Right atrium auricular region (tissue), 2 donors: ENCODE measurements at regions not wholly inside any gene's neighbourhood (a gene's known extent, or its start where the extent isn't known, plus 50 kb on each side); places are given as distances from the start of the nearest gene placed in this dataset.

ENCODE experiments used
- DNase-seq: peaks from one replicate; pipeline ENCODE4 v3.0.0-alpha.2; 2019; ENCODE audit warnings: low spot score
- H3K27ac ChIP-seq, 2 donors: fragments of 200-600 bp; sonication (generic); 1 replicate in 1 of 2; 2 replicates in 1 of 2; pipeline ENCODE4 v1.5.1; 2016 to 2019
- H3K27me3 ChIP-seq, 2 donors: fragments of 200-600 bp; sonication (generic); one replicate each; pipeline versions ENCODE4 v1.5.1 to v1.6.0; 2017 to 2019
- H3K36me3 ChIP-seq: fragments of 200-600 bp; sonication (generic); one replicate; pipeline ENCODE4 v1.5.1; 2016
- H3K4me1 ChIP-seq, 2 donors: fragments of 200-600 bp; sonication (generic); one replicate each; pipeline versions ENCODE4 v1.5.1 to v1.6.0; 2017 to 2019
- H3K4me3 ChIP-seq, 2 donors: fragments of 200-600 bp; sonication (generic); 1 replicate in 1 of 2; 2 replicates in 1 of 2; pipeline ENCODE4 v1.5.1; 2017 to 2019; ENCODE audit warnings: mild to moderate bottlenecking in 1 of 2, moderate library complexity in 1 of 2
- H3K9me3 ChIP-seq, 2 donors: fragments of 200-600 bp; sonication (generic); one replicate each; pipeline ENCODE4 v1.5.1; 2019
- TF ChIP-seq, protein P1 (sequence below), 2 donors: fragments of 200-600 bp; sonication (generic); IDR thresholded peaks; one replicate each; pipeline ENCODE4 v1.5.1; 2019; ENCODE audit warnings: antibody characterized with exemption in 2 of 2

DNA sequence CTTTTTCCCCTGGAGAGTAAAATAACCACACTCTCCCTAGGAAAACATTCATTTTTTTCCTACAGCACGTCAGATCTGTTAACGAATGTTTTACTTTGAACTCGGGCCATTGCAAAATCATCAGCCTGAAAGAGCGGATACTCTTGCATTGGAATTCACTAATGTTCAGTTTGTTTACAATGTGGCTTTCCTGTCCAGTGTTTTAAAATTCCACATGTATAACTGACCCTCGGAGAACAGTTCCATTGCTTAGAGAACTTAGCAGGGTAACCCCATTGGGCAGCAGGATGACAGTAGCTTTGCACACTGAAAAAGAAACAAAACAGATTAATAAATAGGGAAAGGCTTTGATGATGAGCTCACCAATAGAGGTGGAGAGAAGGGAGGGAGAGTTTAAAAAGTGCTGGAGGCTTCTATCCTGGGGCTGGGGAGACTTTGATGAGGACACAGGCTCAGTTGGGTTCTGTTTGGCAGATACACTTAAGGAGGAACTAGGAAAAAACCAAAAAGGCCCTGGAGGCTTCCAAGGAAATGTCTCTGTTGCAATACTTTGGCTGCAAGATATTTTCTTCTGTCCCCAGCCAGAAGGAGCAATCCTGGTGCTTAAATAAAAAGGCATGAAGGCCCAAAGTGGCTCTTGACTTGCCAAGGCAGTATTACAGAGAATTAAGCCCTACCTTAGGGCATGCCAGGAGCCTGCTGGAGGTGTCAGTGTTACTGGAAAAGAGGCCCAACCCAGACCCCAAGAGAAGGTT, 143.1 kb downstream of the ARSF start:
- TF ChIP-seq, protein P1, sequence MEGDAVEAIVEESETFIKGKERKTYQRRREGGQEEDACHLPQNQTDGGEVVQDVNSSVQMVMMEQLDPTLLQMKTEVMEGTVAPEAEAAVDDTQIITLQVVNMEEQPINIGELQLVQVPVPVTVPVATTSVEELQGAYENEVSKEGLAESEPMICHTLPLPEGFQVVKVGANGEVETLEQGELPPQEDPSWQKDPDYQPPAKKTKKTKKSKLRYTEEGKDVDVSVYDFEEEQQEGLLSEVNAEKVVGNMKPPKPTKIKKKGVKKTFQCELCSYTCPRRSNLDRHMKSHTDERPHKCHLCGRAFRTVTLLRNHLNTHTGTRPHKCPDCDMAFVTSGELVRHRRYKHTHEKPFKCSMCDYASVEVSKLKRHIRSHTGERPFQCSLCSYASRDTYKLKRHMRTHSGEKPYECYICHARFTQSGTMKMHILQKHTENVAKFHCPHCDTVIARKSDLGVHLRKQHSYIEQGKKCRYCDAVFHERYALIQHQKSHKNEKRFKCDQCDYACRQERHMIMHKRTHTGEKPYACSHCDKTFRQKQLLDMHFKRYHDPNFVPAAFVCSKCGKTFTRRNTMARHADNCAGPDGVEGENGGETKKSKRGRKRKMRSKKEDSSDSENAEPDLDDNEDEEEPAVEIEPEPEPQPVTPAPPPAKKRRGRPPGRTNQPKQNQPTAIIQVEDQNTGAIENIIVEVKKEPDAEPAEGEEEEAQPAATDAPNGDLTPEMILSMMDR (IDR thresholded peaks at IDR 0.05), result no peak
- Histone ChIP-seq H3K9me3 (no peaks in the 10 kb centered on the region), H3K27ac (peak overlapping the region in 1 of 2 donors; percentile 29), H3K27me3 (no peaks in the 10 kb centered on the region), H3K4me1 (no peaks in the 10 kb centered on the region), H3K36me3 (no peaks in the 10 kb centered on the region), H3K4me3 (no peak overlapping the region)
- no peak for DNase-seq

DNA sequence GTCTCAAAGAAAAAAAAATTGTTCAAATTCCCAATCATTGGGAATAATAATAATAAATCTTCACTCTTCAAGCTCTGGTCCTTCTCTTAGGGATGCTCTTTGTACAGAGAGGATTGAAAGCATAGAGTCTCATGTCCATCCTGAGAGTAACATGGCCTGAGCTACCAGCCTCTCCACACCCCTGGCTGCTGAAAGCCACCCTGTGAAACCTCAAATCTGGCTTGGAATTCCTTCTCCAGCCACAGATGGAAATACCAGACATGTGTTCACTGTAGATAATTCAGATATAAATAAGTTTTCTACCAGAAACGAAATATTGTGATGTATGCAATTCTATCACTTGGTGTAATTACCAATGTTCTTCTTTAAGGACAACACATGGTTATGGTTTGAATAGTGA, 140.6 kb downstream of the ARSF start:
- Histone ChIP-seq H3K4me3 (no peak overlapping the region), H3K36me3 (no peaks in the 10 kb centered on the region), H3K27me3 (no peaks in the 10 kb centered on the region), H3K9me3 (no peaks in the 10 kb centered on the region), H3K27ac (no peak overlapping the region), H3K4me1 (no peaks in the 10 kb centered on the region)
- TF ChIP-seq, protein P1 (IDR thresholded peaks at IDR 0.05), result no peak
- DNase-seq, result no peak

DNA sequence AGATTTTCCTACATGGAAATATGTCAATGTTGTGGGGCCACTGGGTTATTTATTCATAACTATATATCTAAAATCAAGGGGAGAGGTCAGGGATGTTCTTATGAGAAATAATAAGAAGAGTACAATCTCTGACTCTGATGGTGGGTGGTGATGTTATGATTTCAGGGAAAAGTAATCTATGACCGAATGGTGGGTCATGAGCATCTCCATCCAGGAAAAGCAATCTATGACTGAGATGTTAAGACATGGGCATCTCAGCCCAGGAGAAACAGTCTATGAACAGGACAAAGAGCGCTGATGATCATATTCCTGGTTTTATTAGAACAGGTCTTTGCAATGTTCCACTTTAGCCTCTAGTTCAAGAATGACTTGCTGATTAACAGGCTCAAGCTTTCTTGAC, 137.1 kb downstream of the ARSF start:
- TF ChIP-seq, protein P1 (IDR thresholded peaks at IDR 0.05), result no peak
- Histone ChIP-seq H3K36me3 (no peaks in the 10 kb centered on the region), H3K4me3 (no peak overlapping the region), H3K9me3 (no peaks in the 10 kb centered on the region), H3K27ac (no peak overlapping the region), H3K4me1 (no peaks in the 10 kb centered on the region), H3K27me3 (no peaks in the 10 kb centered on the region)
- DNase-seq, result no peak

DNA sequence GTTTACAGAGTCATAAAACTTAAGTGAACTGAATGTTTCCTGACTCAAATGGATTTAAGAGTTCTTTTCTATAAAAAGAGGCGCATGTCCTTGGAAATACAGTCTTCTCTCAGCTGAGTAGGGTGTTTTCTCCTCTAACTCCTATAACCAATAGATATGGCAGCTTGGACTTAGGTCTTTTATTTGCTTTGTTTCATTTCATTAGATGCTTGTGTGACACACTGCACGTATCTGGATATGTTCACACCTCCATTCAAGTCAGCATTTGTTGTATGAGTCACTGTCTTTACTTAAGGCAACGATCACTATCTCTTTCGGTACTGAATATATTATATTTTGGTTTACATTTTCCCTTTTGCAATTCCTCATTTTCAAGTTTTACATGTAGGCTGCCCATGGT, 136.6 kb downstream of the ARSF start:
- H3K4me3 ChIP-seq, result no peak overlapping the region
- no peaks in the 10 kb centered on the region for H3K9me3 ChIP-seq
- no peaks in the 10 kb centered on the region for H3K4me1 ChIP-seq
- H3K27ac ChIP-seq, result no peak overlapping the region
- TF ChIP-seq, protein P1 (IDR thresholded peaks at IDR 0.05), result no peak
- DNase-seq, result no peak
- H3K36me3 ChIP-seq, result no peaks in the 10 kb centered on the region
- no peaks in the 10 kb centered on the region for H3K27me3 ChIP-seq

DNA sequence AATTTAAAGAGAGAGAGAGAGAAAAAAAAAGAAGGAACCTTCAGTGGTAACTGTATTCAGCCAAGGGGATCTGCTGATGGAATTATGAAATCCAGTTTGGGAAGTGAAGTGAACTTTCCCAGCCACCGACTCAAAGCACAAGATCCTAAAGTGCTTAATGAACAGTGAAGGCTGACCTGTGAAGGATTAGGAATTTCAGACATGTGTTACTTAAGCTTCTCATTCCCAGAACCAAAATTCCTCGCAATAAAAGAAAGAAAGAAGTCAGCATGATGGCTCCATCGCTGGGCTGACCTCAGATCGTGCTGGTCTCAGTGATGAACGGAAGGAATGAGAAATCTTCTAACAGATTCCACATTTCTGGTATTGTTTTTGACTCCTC, 135.2 kb downstream of the ARSF start:
- TF ChIP-seq, protein P1 (IDR thresholded peaks at IDR 0.05), result no peak
- no peak overlapping the region for H3K27ac ChIP-seq
- no peaks in the 10 kb centered on the region for H3K4me1 ChIP-seq
- H3K36me3 ChIP-seq, result no peaks in the 10 kb centered on the region
- DNase-seq, result no peak
- no peaks in the 10 kb centered on the region for H3K27me3 ChIP-seq
- H3K4me3 ChIP-seq, result no peak overlapping the region
- no peaks in the 10 kb centered on the region for H3K9me3 ChIP-seq
